ENCODE measurements at regions not wholly inside any gene's neighbourhood (a gene's known extent, or its start where the extent isn't known, plus 50 kb on each side); places are given as distances from the start of the nearest gene placed in this dataset.

DNA sequence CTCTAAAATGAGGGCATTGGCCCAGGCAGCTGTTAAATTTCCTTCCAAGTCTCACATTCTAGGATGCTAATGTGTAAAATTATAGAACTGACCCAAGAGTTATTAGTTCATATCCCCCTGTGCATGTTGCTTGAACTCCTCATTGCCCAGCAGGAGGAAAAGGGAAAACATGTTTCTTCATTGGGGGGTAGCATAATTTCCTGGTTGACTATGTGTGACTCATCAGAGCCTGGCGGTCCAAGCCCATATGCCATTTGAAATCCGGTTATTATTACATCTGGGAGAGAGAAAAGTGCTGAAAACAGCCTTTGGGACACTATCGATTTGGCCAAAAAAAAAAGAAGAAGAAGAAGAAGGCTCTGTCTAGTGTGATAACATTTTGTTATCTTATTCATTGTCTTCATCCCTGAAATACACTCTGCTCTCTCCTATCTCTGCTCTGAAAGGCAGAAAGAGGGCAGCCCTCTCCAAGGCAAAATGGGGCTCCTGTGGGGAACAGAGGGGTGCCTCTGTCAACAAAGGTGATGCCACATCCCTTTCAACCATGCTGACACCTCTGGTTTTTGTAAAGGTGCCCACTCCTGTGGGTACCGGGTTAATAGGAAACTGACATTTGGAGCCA lies 114.2 kb downstream of the DAD1 start:
- H3K36me3 ChIP-seq (ENCODE audit: control insufficient read depth, low read length), result no peaks in the 10 kb centered on the region; the same call in 1 of the 2 replicates
- peaks cover 24% of the 10 kb centered on the region for H3F3A ChIP-seq (ENCODE audit: control insufficient read depth, insufficient read depth)
- H3K9me3 ChIP-seq (ENCODE audit: control insufficient read depth, insufficient read depth, low read length), result no peaks in the 10 kb centered on the region
- H3K79me2 ChIP-seq (ENCODE audit: control insufficient read depth, low read length), result peaks cover 47% of the 10 kb centered on the region
- no peaks in the 10 kb centered on the region for H3K9me2 ChIP-seq (replicated peaks; ENCODE audit: control insufficient read depth, low read length)
- peak overlapping the region; percentile 65 for H3K4me3 ChIP-seq (ENCODE audit: low read length)
- peaks cover 100% of the 10 kb centered on the region for H3K4me1 ChIP-seq (ENCODE audit: control insufficient read depth, low read length)
- H4K20me1 ChIP-seq (ENCODE audit: control insufficient read depth, insufficient read depth, low read depth, low read length), result no peaks in the 10 kb centered on the region
- H3K4me2 ChIP-seq (ENCODE audit: low read length), result peak overlapping the region; percentile 69
- no peak for TF ChIP-seq EZH2phosphoT487 (IDR thresholded peaks at IDR 0.05; ENCODE audit: borderline replicate concordance, low read length)
- TF ChIP-seq, protein P1, sequence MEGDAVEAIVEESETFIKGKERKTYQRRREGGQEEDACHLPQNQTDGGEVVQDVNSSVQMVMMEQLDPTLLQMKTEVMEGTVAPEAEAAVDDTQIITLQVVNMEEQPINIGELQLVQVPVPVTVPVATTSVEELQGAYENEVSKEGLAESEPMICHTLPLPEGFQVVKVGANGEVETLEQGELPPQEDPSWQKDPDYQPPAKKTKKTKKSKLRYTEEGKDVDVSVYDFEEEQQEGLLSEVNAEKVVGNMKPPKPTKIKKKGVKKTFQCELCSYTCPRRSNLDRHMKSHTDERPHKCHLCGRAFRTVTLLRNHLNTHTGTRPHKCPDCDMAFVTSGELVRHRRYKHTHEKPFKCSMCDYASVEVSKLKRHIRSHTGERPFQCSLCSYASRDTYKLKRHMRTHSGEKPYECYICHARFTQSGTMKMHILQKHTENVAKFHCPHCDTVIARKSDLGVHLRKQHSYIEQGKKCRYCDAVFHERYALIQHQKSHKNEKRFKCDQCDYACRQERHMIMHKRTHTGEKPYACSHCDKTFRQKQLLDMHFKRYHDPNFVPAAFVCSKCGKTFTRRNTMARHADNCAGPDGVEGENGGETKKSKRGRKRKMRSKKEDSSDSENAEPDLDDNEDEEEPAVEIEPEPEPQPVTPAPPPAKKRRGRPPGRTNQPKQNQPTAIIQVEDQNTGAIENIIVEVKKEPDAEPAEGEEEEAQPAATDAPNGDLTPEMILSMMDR (IDR thresholded peaks at IDR 0.05; ENCODE audit: low read depth, low read length, poor library complexity, severe bottlenecking), result peak; percentile 37
- H3K27me3 ChIP-seq (ENCODE audit: control insufficient read depth, low read length), result no peaks in the 10 kb centered on the region
- peak overlapping the region; percentile 92 for H3K27ac ChIP-seq (ENCODE audit: low read depth, low read length)

DNA sequence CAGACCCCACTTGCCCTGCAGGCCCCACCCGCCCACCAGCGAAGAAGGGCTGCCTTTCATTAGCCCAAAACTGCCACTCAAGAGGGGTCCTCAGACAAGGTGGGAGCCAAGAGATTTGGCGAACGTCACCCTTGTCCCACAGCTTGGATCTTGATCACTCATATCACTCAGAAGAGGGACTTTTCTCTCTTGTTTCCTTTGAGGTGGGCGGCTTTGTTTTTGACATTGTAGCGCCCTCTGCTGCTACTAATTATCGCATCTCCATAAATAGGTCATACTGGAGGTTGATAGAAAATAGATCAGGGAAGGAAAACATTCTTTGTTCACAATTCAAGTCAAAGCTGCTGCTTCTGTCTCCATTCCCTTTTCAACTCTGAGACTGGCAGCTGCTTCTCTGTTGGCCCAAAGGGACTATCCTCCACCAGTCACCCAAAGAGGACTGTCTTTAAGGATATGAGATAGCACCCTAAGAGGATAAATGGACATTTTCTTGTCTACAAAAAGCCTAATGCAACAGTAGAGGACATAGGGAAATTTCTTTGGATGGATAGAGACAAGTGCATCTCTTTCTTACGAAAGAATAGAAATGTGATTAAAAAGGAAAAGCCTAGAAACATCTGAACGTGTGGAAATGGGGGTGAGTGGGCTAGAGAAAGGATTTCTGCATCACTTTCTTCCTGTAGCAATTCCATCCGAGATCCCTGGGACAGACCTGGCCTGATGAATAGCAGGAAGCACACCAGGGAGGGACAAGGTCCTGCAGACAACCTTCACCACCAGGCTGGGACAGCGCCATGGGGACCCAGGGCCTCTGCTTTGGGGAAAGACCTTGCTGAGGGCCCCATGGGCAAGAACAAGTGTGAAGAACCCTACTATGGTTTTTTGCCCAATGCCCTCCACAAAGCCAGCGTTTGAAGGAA lies 115.8 kb downstream of the DAD1 start:
- Histone ChIP-seq H3K4me2 (ENCODE audit: low read length) (peak overlapping the region; percentile 69), H4K20me1 (ENCODE audit: control insufficient read depth, insufficient read depth, low read depth, low read length) (no peaks in the 10 kb centered on the region), H3K9me3 (ENCODE audit: control insufficient read depth, insufficient read depth, low read length) (no peaks in the 10 kb centered on the region), H3K27me3 (ENCODE audit: control insufficient read depth, low read length) (no peaks in the 10 kb centered on the region), H3K36me3 (ENCODE audit: control insufficient read depth, low read length) (no peaks in the 10 kb centered on the region; the same call in 1 of the 2 replicates), H3K9me2 (replicated peaks; ENCODE audit: control insufficient read depth, low read length) (no peaks in the 10 kb centered on the region), H3K4me1 (ENCODE audit: control insufficient read depth, low read length) (peaks cover 97% of the 10 kb centered on the region), H3K79me2 (ENCODE audit: control insufficient read depth, low read length) (peaks cover 35% of the 10 kb centered on the region), H3F3A (ENCODE audit: control insufficient read depth, insufficient read depth) (peaks cover 13% of the 10 kb centered on the region), H3K4me3 (ENCODE audit: low read length) (peak overlapping the region; percentile 65), H3K27ac (ENCODE audit: low read depth, low read length) (peak overlapping the region; percentile 92)
- no peak for TF ChIP-seq EZH2phosphoT487 (IDR thresholded peaks at IDR 0.05; ENCODE audit: borderline replicate concordance, low read length)
- TF ChIP-seq, protein P1 (IDR thresholded peaks at IDR 0.05; ENCODE audit: low read depth, low read length, poor library complexity, severe bottlenecking), result peak; percentile 78

DNA sequence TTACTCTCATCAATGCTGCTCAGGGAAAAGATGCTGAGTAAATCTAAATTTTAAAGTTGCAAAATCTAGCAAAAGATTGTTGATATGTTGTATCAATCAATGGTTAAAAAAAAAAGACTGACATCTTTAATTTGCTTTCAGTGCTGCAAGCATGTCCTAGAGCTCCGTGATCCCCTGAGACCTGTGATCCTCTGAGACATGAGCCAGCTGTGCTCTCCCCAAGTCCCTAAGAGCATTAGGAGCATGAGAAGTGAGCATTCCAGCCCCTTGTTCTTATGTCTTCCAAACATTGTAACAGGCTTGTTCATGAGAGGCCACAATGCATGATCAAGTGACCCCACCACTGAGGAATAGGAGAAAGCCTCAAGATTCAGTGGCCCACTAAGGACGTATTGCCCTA lies 116.6 kb downstream of the DAD1 start:
- Histone ChIP-seq H3K4me1 (ENCODE audit: control insufficient read depth, low read length) (peaks cover 89% of the 10 kb centered on the region), H3K9me3 (ENCODE audit: control insufficient read depth, insufficient read depth, low read length) (no peaks in the 10 kb centered on the region), H3F3A (ENCODE audit: control insufficient read depth, insufficient read depth) (peaks cover 7% of the 10 kb centered on the region), H3K4me3 (ENCODE audit: low read length) (peak overlapping the region; percentile 65), H3K4me2 (ENCODE audit: low read length) (peak overlapping the region; percentile 69), H3K27me3 (ENCODE audit: control insufficient read depth, low read length) (no peaks in the 10 kb centered on the region), H3K79me2 (ENCODE audit: control insufficient read depth, low read length) (peaks cover 35% of the 10 kb centered on the region), H3K27ac (ENCODE audit: low read depth, low read length) (peak overlapping the region; percentile 92; the same call in 1 of the 2 replicates), H3K36me3 (ENCODE audit: control insufficient read depth, low read length) (no peaks in the 10 kb centered on the region; the same call in 1 of the 2 replicates), H3K9me2 (replicated peaks; ENCODE audit: control insufficient read depth, low read length) (no peaks in the 10 kb centered on the region), H4K20me1 (ENCODE audit: control insufficient read depth, insufficient read depth, low read depth, low read length) (no peaks in the 10 kb centered on the region)
- TF ChIP-seq, protein P1 (IDR thresholded peaks at IDR 0.05; ENCODE audit: low read depth, low read length, poor library complexity, severe bottlenecking), result no peak
- TF ChIP-seq EZH2phosphoT487 (IDR thresholded peaks at IDR 0.05; ENCODE audit: borderline replicate concordance, low read length), result no peak

Data from DOHH2 (cell line).